ENCODE measurements at regions not wholly inside any gene's neighbourhood (a gene's known extent, or its start where the extent isn't known, plus 50 kb on each side); places are given as distances from the start of the nearest gene placed in this dataset.
"Not testable (repeated sequence)": the region's sequence is repeated elsewhere in the genome, so short reads cannot be mapped to it uniquely, and the experiment has no call there.

GRCh38 chr3:10109-10996 is 186.2 kb upstream of the CHL1 start:
- DNase-seq; ATAC-seq; intact Hi-C loops (cut with micrococcal nuclease): not testable (repeated sequence)

GRCh38 chr3:11734-12133 is 184.8 kb upstream of the CHL1 start:
- peak; percentile 28 for DNase-seq
- intact Hi-C loops (cut with micrococcal nuclease) = no loop called here
- peak; percentile 58 for ATAC-seq

GRCh38 chr3:14652-15051 is 181.9 kb upstream of the CHL1 start:
- no peak for DNase-seq
- intact Hi-C loops (cut with micrococcal nuclease) = no loop called here
- ATAC-seq = no peak

- DNase-seq (no peak), ATAC-seq (no peak)
- intact Hi-C loops (cut with micrococcal nuclease) = no loop called here
Measured at GRCh38 chr3:16366-16765, 180.2 kb upstream of the CHL1 start.

GRCh38 chr3:20421-20820 is 176.1 kb upstream of the CHL1 start:
- ATAC-seq (no peak), DNase-seq (no peak)
- intact Hi-C loops (cut with micrococcal nuclease) = no loop called here

GRCh38 chr3:24006-24405 is 172.6 kb upstream of the CHL1 start:
- ATAC-seq = no peak
- no peak for DNase-seq
- intact Hi-C loops (cut with micrococcal nuclease) = no loop called here

GRCh38 chr3:25056-25455 is 171.5 kb upstream of the CHL1 start:
- intact Hi-C loops (cut with micrococcal nuclease) = no loop called here
- ATAC-seq (no peak), DNase-seq (no peak)

GRCh38 chr3:35985-36384 is 160.6 kb upstream of the CHL1 start:
- ATAC-seq; intact Hi-C loops (cut with micrococcal nuclease): not testable (repeated sequence)

GRCh38 chr3:42871-43744 is 153.5 kb upstream of the CHL1 start:
- DNase-seq; intact Hi-C loops (cut with micrococcal nuclease); ATAC-seq: not testable (repeated sequence)

More at GRCh38 chr3:35985-36384, 160.6 kb upstream of the CHL1 start:
- DNase-seq = not testable (repeated sequence)

- intact Hi-C loops (cut with micrococcal nuclease) = no loop called here
- DNase-seq = no peak
- ATAC-seq = no peak
Measured at GRCh38 chr3:44028-44676, 152.4 kb upstream of the CHL1 start.

GRCh38 chr3:44941-45340 is 151.6 kb upstream of the CHL1 start:
- DNase-seq; intact Hi-C loops (cut with micrococcal nuclease); ATAC-seq: not testable (repeated sequence)

- no peak for DNase-seq
- no peak for ATAC-seq
- intact Hi-C loops (cut with micrococcal nuclease) = no loop called here
Measured at GRCh38 chr3:46576-46975, 150.0 kb upstream of the CHL1 start.

- ATAC-seq; intact Hi-C loops (cut with micrococcal nuclease); DNase-seq: not testable (repeated sequence)
Measured at GRCh38 chr3:53441-53840, 143.1 kb upstream of the CHL1 start.

GRCh38 chr3:54240-54639 is 142.3 kb upstream of the CHL1 start:
- ATAC-seq (no peak), DNase-seq (no peak)
- intact Hi-C loops (cut with micrococcal nuclease) = no loop called here

GRCh38 chr3:56672-57071 is 139.9 kb upstream of the CHL1 start:
- intact Hi-C loops (cut with micrococcal nuclease) = no loop called here
- ATAC-seq (peak; percentile 53), DNase-seq (no peak)

- DNase-seq (no peak), ATAC-seq (no peak)
Measured at GRCh38 chr3:59854-60253, 136.7 kb upstream of the CHL1 start.

GRCh38 chr3:63095-63765 is 133.3 kb upstream of the CHL1 start:
- intact Hi-C loops (cut with micrococcal nuclease) = no loop called here
- ATAC-seq = no peak
- no peak for DNase-seq

More at GRCh38 chr3:59854-60253, 136.7 kb upstream of the CHL1 start:
- intact Hi-C loops (cut with micrococcal nuclease) = no loop called here

- DNase-seq = no peak
- intact Hi-C loops (cut with micrococcal nuclease) = no loop called here
- ATAC-seq = peak; percentile 68
Measured at GRCh38 chr3:69690-70089, 126.9 kb upstream of the CHL1 start.

GRCh38 chr3:72776-73175 is 123.8 kb upstream of the CHL1 start:
- intact Hi-C loops (cut with micrococcal nuclease) = no loop called here
- ATAC-seq = peak; percentile 64

More at GRCh38 chr3:72776-73175, 123.8 kb upstream of the CHL1 start:
- DNase-seq = no peak
